Neural progenitor cell (in vitro differentiated cells): ENCODE measurements at regions not wholly inside any gene's neighbourhood (a gene's known extent, or its start where the extent isn't known, plus 50 kb on each side); places are given as distances from the start of the nearest gene placed in this dataset.
"Not testable (repeated sequence)": the region's sequence is repeated elsewhere in the genome, so short reads cannot be mapped to it uniquely, and the experiment has no call there.

Experiments
- EZH2 ChIP-seq: fragments of 200-600 bp; sonication (generic); IDR thresholded peaks from 2 replicates; pipeline ENCODE4 v1.6.1; 2017; ENCODE audit warnings: antibody characterized with exemption, mild to moderate bottlenecking, moderate library complexity
- TF ChIP-seq, protein P1 (sequence below): fragments of 200-600 bp; sonication (generic); IDR thresholded peaks from 2 replicates; pipeline ENCODE4 v1.5.1; 2017; ENCODE audit warnings: antibody characterized with exemption, mild to moderate bottlenecking

DNA sequence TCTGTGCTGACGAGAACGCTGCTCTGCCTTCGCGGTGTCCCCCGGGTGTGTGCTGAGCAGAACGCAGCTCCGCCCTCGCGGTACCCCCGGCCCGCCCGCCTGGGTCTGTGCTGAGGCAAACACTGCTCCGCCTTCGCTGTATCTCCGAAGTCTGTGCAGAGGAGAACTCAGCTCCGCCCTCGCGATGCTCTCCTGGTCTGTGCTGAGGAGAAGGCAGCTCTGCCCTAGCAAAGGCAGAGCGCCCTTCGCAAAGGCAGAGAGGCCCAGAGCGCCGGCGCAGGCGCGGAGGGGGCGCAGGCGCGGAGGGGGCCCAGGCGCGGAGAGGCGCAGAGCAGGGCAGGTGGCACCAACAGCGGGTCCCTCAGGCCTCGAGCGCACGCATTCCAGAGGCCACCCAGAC lies 1503.6 kb downstream of the FOXD4L5 start:
- TF ChIP-seq EZH2 = not testable (repeated sequence)
- TF ChIP-seq, protein P1, sequence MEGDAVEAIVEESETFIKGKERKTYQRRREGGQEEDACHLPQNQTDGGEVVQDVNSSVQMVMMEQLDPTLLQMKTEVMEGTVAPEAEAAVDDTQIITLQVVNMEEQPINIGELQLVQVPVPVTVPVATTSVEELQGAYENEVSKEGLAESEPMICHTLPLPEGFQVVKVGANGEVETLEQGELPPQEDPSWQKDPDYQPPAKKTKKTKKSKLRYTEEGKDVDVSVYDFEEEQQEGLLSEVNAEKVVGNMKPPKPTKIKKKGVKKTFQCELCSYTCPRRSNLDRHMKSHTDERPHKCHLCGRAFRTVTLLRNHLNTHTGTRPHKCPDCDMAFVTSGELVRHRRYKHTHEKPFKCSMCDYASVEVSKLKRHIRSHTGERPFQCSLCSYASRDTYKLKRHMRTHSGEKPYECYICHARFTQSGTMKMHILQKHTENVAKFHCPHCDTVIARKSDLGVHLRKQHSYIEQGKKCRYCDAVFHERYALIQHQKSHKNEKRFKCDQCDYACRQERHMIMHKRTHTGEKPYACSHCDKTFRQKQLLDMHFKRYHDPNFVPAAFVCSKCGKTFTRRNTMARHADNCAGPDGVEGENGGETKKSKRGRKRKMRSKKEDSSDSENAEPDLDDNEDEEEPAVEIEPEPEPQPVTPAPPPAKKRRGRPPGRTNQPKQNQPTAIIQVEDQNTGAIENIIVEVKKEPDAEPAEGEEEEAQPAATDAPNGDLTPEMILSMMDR = not testable (repeated sequence)
